Astrocyte of the cerebellum (primary cell): ENCODE measurements at regions not wholly inside any gene's neighbourhood (a gene's known extent, or its start where the extent isn't known, plus 50 kb on each side); places are given as distances from the start of the nearest gene placed in this dataset.

Experiments
- DNase-seq: peaks from one replicate; pipeline ENCODE4 v3.0.0-alpha.2; 2011; ENCODE audit warnings: low read depth
- H3K4me3 ChIP-seq: 2 replicates; pipeline ENCODE4 v1.5.1; 2011; ENCODE audit warnings: mild to moderate bottlenecking, low read depth, low read length, moderate library complexity
- CTCF ChIP-seq: IDR thresholded peaks from 2 replicates; pipeline ENCODE4 v1.5.1; 2012; ENCODE audit warnings: low read length, low read depth, moderate library complexity, mild to moderate bottlenecking; ENCODE audit errors: missing control alignments
- in situ Hi-C: cut with HindIII; loops from 2 replicates; pipeline ENCODE4 v1.10.0; 2017; ENCODE audit warnings: low sequenced_read_pairs

- TF ChIP-seq CTCF: no peak
- DNase-seq: no peak
- in situ Hi-C loops: no loop called here
- no peak overlapping the region for H3K4me3 ChIP-seq
Measured at GRCh38 chr14:94998685-94999084, 158.6 kb downstream of the DICER1 start.

- TF ChIP-seq CTCF: no peak
- in situ Hi-C loops: no loop called here
- H3K4me3 ChIP-seq: no peak overlapping the region
- DNase-seq: no peak
Measured at GRCh38 chr14:94998110-94998509, 159.2 kb downstream of the DICER1 start.

GRCh38 chr14:94995551-94995950, 161.8 kb downstream of the DICER1 start:
- no peak for DNase-seq
- no peak for TF ChIP-seq CTCF
- H3K4me3 ChIP-seq: no peak overlapping the region
- in situ Hi-C loops: no loop called here

- in situ Hi-C loops: no loop called here
- H3K4me3 ChIP-seq: no peak overlapping the region
- no peak for TF ChIP-seq CTCF
- DNase-seq: no peak
Measured at GRCh38 chr14:94994245-94994644, 163.1 kb downstream of the DICER1 start.

- TF ChIP-seq CTCF: no peak
- DNase-seq: no peak
- in situ Hi-C loops: no loop called here
- no peak overlapping the region for H3K4me3 ChIP-seq
Measured at GRCh38 chr14:94992046-94992445, 165.3 kb downstream of the DICER1 start.

- no peak for TF ChIP-seq CTCF
- in situ Hi-C loops: no loop called here
- no peak for DNase-seq
- no peak overlapping the region for H3K4me3 ChIP-seq
Measured at GRCh38 chr14:94989946-94990345, 167.4 kb downstream of the DICER1 start.

DNA sequence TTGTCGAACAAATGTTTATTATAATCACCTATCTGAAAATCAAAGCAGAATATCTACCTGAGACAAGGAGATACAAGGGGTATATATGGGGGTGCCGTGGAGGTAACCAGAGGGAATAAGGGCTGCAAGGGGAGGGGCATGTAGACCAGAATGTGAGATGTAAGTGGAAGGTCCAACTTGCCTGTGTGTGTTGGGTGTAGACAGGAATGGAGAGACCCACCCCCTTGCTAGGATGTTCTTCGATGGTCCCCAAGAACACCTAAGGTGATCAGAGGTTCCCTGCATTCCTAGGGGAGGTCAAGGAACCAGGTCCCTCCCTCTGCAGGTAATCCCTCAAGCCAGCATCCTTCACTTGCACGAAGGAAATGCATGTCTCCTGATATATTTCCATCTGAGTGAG, 167.9 kb downstream of the DICER1 start:
- no peak overlapping the region for H3K4me3 ChIP-seq
- in situ Hi-C loops: no loop called here

More for the DNA sequence above, 167.9 kb downstream of the DICER1 start:
- no peak for DNase-seq
- no peak for TF ChIP-seq CTCF
